Ectodermal cell (in vitro differentiated cells): ENCODE measurements at regions not wholly inside any gene's neighbourhood (a gene's known extent, or its start where the extent isn't known, plus 50 kb on each side); places are given as distances from the start of the nearest gene placed in this dataset.

Experiments
- H3K27ac ChIP-seq: 2 replicates; pipeline ENCODE4 v1.7.0; 2013; ENCODE audit warnings: mild to moderate bottlenecking, low read depth, low read length; ENCODE audit not compliant: insufficient read depth, poor library complexity, severe bottlenecking
- H3K27me3 ChIP-seq: 2 replicates; pipeline ENCODE4 v1.7.0; 2013; ENCODE audit warnings: mild to moderate bottlenecking, low read length; ENCODE audit not compliant: insufficient read depth, control insufficient read depth, poor library complexity, severe bottlenecking
- H3K36me3 ChIP-seq: one replicate; pipeline ENCODE4 v1.7.0; 2013; ENCODE audit warnings: low read length; ENCODE audit not compliant: control insufficient read depth, insufficient read depth
- H3K4me1 ChIP-seq: one replicate; pipeline ENCODE4 v1.7.0; 2013; ENCODE audit warnings: low read length; ENCODE audit not compliant: control insufficient read depth, insufficient read depth
- H3K4me3 ChIP-seq: 2 replicates; pipeline ENCODE4 v1.7.0; 2013; ENCODE audit warnings: low read depth, low read length, control low read depth; ENCODE audit not compliant: insufficient read depth
- H3K9me3 ChIP-seq: 2 replicates; pipeline ENCODE4 v1.7.0; 2013; ENCODE audit warnings: mild to moderate bottlenecking, low read length, moderate library complexity; ENCODE audit not compliant: control insufficient read depth
- WGBS, 2 experiments: methylation state at CpG; one replicate each; pipeline ENCODE4 v1.1.7; 2013; ENCODE audit warnings: missing lambda C conversion rate in 2 of 2; 5-methylcytosine and 5-hydroxymethylcytosine counted together

DNA sequence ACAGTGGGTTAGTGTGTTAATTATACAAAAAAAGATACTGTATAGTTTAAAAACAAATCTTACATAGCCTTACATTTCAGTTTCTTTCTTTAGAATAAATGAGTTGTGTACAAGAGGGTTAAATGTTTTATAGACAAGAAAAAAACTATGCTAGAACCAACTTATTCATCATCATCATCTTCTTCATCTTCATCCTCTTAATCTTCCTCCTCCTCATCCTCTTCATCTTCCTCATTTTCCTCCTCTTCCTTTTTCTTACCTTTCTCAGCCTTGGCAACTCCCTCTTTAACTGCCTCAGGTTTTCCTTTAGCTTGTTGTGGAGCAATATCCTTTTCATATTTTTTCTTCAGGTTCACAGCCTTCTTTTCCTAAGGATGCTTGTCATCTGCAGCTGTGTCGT lies 53.7 kb downstream of the RPS12 start:
- WGBS, 2 experiments, result 82% methylated on average over 1 of the region's 1 CpG; no CpG with 5 or more reads in 1 of the 2 experiments
- H3K9me3 ChIP-seq, result no peaks in the 10 kb centered on the region

DNA sequence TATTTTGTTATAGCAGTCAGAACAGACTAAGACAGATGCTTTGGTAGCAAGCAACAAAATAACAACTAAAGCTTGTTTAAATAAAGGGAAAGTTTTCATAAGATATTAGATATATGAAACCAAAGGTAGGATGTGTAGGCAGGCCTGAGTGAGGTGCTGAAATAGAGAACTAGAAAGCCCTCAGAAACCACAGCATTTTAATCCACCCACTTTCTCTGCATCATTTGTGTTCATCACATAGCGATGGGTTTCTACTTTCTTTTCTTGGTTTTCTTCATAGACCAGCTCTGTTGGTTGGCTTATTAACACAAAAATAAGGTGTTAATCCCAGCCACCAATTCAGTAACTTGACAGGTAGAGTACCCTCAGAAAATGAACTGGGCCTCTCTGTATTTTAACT lies 58.6 kb downstream of the RPS12 start:
- no peaks in the 10 kb centered on the region for H3K9me3 ChIP-seq
- no peaks in the 10 kb centered on the region for H3K4me1 ChIP-seq
- H3K36me3 ChIP-seq, result no peaks in the 10 kb centered on the region
- H3K27me3 ChIP-seq, result no peaks in the 10 kb centered on the region
- no peak overlapping the region for H3K4me3 ChIP-seq
- H3K27ac ChIP-seq, result no peak overlapping the region
- WGBS, 2 experiments, result 96 to 100% methylated on average over 1 of the region's 1 CpG

More for the DNA sequence above, 53.7 kb downstream of the RPS12 start:
- H3K36me3 ChIP-seq, result no peaks in the 10 kb centered on the region
- peaks cover 6% of the 10 kb centered on the region for H3K4me1 ChIP-seq
- no peaks in the 10 kb centered on the region for H3K27me3 ChIP-seq
- no peak overlapping the region for H3K4me3 ChIP-seq
- no peak overlapping the region for H3K27ac ChIP-seq

DNA sequence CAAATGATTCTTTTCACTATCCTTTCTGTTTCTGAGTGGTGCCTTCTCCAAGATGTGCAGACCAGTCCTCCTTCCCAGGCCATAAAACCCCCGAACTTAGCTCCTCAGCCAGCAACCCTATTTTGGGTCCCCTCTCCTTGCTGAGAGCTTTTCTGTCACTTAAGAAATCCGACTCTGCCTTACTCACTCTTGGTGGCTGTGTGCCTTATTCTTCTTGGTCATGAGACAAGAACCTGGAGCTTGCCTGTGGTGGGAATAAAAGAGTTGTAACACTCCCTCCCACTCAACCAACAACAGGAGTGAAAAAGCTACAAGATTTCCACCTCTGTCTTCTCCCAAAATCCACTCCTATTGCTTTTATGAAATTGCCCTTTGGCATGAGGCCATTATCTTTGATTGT lies 62.6 kb downstream of the RPS12 start:
- Histone ChIP-seq H3K4me3 (no peak overlapping the region), H3K9me3 (no peaks in the 10 kb centered on the region), H3K27ac (no peak overlapping the region), H3K27me3 (no peaks in the 10 kb centered on the region), H3K4me1 (no peaks in the 10 kb centered on the region), H3K36me3 (no peaks in the 10 kb centered on the region)
- 85 to 87% methylated on average over 2 of the region's 2 CpGs for WGBS, 2 experiments

DNA sequence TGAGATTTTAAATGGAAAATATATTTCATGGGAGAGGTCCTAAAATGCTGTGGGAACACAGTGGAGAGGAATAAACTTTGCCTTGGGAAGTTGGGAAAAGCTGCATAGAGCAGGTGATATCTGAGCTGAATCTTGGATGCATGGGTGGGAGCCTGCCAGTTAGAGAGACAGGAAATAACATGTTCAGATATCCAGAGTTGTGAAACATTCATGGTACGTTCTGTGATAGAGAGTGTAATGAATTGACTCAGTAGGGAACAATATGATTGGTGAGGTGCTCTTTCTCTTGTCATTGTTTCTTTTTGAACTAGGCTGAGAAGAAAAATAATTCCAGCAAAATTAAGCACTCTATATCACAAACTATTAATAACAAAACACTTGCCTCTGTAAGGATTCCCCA lies 72.8 kb downstream of the RPS12 start:
- 92 to 97% methylated on average over 1 of the region's 1 CpG for WGBS, 2 experiments
- no peaks in the 10 kb centered on the region for H3K9me3 ChIP-seq
- no peak overlapping the region for H3K4me3 ChIP-seq
- H3K4me1 ChIP-seq, result no peaks in the 10 kb centered on the region
- H3K27ac ChIP-seq, result no peak overlapping the region
- no peaks in the 10 kb centered on the region for H3K27me3 ChIP-seq
- no peaks in the 10 kb centered on the region for H3K36me3 ChIP-seq

DNA sequence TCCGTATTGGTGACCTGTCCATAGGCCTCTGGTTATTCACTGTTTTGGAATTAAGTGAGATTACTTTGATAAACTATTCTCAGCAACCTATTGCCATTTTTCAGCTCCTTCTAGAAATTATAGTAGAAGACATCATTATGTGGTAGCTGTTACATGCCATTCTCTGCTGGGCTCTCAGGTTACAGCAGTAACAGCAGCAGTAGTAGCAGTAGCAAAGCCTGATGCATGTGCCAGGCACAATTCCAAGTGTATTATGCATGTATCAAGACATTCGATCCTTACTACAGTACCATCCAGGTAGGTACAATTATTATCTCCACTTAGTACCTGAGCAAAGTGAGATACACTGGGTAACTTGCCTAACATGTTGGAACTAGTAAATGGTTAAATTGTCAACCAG lies 74.3 kb downstream of the RPS12 start:
- no peak overlapping the region for H3K27ac ChIP-seq
- WGBS, 2 experiments, result 73 to 100% methylated on average over 1 of the region's 2 CpGs

DNA sequence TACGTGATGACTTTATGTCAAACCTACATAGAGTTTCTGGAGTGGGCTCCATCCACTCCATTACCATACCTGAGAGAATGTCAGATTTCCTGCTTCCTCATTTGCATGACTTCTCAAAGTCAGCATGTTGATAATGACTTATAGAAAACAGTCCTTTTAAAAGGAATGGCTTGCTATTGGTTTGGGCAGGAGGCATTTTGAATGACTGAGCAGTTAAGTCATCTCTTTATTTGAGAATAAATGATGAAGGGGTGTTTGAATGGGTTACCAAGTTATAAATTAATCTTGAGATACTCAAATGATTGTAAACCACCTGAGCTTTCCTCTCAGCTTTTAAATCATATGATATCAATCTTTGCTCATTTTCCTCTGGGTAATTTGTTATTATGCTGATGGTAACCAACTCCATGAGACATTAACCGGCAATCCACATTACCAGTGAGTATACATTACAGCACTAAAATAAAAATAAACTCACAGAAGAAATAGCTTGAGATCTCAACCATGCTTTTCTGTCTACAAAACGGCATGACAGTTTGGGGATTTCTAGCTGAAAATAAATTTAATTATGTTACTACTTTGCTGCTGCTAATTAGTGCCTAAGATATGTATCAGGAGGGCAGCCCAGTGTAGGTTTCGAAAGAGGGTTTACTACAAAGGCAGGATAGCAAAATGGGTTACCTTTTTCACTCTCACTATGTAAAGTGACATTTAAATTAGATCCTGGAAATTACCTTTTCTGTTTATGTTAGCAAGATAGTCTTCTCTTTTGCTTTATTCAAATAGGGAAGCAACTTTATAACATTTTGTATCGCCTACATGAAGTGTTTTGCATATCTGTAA lies 78.8 kb downstream of the RPS12 start:
- Histone ChIP-seq H3K9me3 (no peaks in the 10 kb centered on the region), H3K4me3 (no peak overlapping the region), H3K36me3 (no peaks in the 10 kb centered on the region), H3K27me3 (no peaks in the 10 kb centered on the region), H3K27ac (no peak overlapping the region), H3K4me1 (no peaks in the 10 kb centered on the region)
- 96 to 97% methylated on average over 3 to 4 of the region's 5 CpGs for WGBS, 2 experiments

More for the DNA sequence above, 74.3 kb downstream of the RPS12 start:
- no peaks in the 10 kb centered on the region for H3K27me3 ChIP-seq
- no peaks in the 10 kb centered on the region for H3K9me3 ChIP-seq
- H3K4me3 ChIP-seq, result no peak overlapping the region
- H3K4me1 ChIP-seq, result no peaks in the 10 kb centered on the region
- H3K36me3 ChIP-seq, result no peaks in the 10 kb centered on the region

DNA sequence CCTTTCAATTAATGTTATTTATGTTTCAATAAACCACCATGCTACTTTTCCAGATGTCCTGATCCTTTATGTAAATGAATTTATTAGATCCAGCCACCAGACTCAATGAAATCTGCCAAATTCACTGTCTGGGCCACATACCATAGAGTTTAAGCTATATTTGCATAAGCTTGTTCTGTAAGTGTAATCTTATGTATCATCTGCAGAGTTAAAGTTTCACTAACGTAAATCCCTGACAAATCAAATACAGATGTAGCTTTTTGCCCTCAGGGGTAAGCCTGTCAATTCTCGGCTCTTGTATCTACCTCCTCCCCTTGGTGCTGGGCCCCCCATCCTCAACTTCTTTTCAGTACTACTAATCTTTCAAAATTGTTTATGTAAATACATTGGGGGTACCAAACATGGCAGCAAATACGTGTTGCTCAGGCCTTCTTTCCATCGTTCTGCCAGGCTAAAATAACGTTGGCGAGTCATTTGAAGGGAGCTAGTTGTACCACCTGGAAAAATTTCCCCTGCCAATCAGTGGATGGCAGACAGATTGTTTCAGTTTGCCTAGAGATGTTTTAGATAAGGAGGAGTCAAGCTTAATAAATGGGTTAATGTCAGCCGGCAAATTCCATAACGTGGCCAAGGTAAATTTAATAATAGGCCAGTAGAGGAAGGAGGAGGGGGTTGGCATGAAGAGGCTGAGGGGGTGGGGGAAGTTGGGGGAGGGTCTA lies 79.6 kb downstream of the RPS12 start:
- H3K4me1 ChIP-seq, result no peaks in the 10 kb centered on the region
- H3K9me3 ChIP-seq, result no peaks in the 10 kb centered on the region
- H3K27ac ChIP-seq, result no peak overlapping the region
- H3K4me3 ChIP-seq, result no peak overlapping the region
- 89 to 92% methylated on average over 8 of the region's 8 CpGs for WGBS, 2 experiments
- no peaks in the 10 kb centered on the region for H3K27me3 ChIP-seq
- no peaks in the 10 kb centered on the region for H3K36me3 ChIP-seq

DNA sequence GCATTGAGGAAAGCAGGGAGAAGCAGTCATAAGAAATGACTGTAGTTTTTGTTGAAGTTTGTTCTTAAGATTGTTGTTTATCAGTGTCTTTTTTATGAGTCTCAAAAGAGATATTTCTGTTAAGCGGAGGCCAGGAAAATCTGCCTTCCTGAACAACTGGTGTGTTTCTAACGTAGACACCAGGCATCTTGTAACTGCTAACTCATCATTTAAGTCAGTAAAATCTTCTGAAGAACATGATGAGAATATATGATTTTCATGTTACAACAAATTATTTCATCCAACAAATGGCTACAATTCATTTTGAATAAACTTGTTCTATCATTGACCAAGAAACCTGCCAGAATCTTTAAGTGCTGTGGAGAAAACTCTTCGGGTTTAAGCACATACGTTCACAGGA lies 84.0 kb downstream of the RPS12 start:
- WGBS, 2 experiments, result 95 to 96% methylated on average over 3 to 4 of the region's 4 CpGs
- Histone ChIP-seq H3K4me1 (no peaks in the 10 kb centered on the region), H3K4me3 (no peak overlapping the region), H3K27ac (no peak overlapping the region), H3K36me3 (no peaks in the 10 kb centered on the region), H3K9me3 (no peaks in the 10 kb centered on the region), H3K27me3 (no peaks in the 10 kb centered on the region)

DNA sequence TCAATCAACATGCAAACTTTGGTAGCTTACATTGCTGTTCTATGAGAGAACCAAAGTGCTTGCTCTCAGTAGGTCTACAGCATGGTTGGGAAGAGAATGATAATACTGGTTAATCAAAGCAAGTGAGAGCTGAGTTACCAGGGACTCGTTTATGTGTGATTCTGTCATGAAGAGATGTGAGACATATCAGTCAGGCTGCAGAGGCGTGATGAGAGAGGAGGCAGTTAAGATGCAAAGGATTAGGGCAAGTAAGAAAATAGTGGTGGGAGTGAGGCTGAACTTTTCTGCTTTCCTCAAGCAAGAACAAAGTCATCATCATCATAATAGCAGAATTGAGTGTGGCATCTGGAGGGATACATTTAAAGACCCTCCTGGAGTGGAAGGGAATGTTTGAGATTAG lies 86.5 kb downstream of the RPS12 start:
- WGBS, 2 experiments, result 66 to 73% methylated on average over 2 of the region's 2 CpGs
- H3K27me3 ChIP-seq, result no peaks in the 10 kb centered on the region
- no peak overlapping the region for H3K27ac ChIP-seq
- H3K4me3 ChIP-seq, result no peak overlapping the region
- H3K4me1 ChIP-seq, result no peaks in the 10 kb centered on the region
- no peaks in the 10 kb centered on the region for H3K36me3 ChIP-seq
- H3K9me3 ChIP-seq, result no peaks in the 10 kb centered on the region

DNA sequence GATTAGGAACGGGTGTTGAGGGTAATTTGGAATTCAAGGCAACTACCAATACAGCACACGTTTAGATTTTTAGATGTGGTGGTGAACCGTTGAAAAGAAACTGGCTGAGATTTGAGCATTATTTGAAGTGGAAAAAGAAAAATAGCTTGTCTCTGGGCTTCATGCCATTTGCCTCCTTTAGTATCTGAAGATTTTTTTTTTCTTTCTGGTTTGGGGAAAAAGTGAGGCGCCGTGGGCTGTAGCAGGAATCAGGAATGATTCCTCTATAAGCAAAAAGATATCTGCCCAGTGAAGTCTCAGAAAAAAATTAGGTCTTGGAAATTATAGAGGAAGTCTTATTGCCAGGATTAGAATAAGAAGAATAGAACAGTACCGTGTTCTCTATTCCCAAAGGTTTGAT lies 88.5 kb downstream of the RPS12 start:
- 94 to 96% methylated on average over 5 to 6 of the region's 6 CpGs for WGBS, 2 experiments
- Histone ChIP-seq H3K27ac (no peak overlapping the region), H3K4me3 (no peak overlapping the region), H3K4me1 (no peaks in the 10 kb centered on the region), H3K27me3 (no peaks in the 10 kb centered on the region), H3K36me3 (no peaks in the 10 kb centered on the region), H3K9me3 (no peaks in the 10 kb centered on the region)
